ENCODE measurements at regions not wholly inside any gene's neighbourhood (a gene's known extent, or its start where the extent isn't known, plus 50 kb on each side); places are given as distances from the start of the nearest gene placed in this dataset.

- Histone ChIP-seq H2BK120ac (ENCODE audit: low read depth, low read length) (no peak overlapping the region), H3K27me3 (ENCODE audit: control insufficient read depth, insufficient read depth, low read length) (no peaks in the 10 kb centered on the region), H3K9me1 (ENCODE audit: insufficient read depth, low read length) (no peaks in the 10 kb centered on the region), H3K56ac (ENCODE audit: extremely low read depth, insufficient read depth, low read length) (no peak overlapping the region), H3K4me1 (ENCODE audit: control insufficient read depth, insufficient read depth, low read length) (no peaks in the 10 kb centered on the region), H4K5ac (ENCODE audit: low read depth, low read length) (no peak overlapping the region), H4K20me1 (ENCODE audit: insufficient read depth, low read length) (no peaks in the 10 kb centered on the region), H4K91ac (ENCODE audit: insufficient read depth, low read depth, low read length) (no peak overlapping the region), H3K14ac (replicated peaks; ENCODE audit: low read depth, low read length) (no peak overlapping the region), H3K9me3 (ENCODE audit: control insufficient read depth, insufficient read depth, low read length) (no peaks in the 10 kb centered on the region), H2BK5ac (ENCODE audit: low read depth, low read length, poor library complexity, severe bottlenecking) (no peak overlapping the region), H3K36me3 (ENCODE audit: control insufficient read depth, insufficient read depth, low read length) (no peaks in the 10 kb centered on the region), H3K18ac (ENCODE audit: low read depth, low read length) (no peak overlapping the region), H3K79me1 (ENCODE audit: low read depth in 1 of 2, low read length in 2 of 2) (no peaks in the 10 kb centered on the region), H2AFZ (replicated peaks; ENCODE audit: low read length, poor library complexity) (no peak overlapping the region), H4K8ac (ENCODE audit: low read depth in 2 of 2, low read length in 2 of 2) (no peak overlapping the region), H3K27ac (ENCODE audit: insufficient read depth, low read length) (no peak overlapping the region), H3K4me3 (ENCODE audit: insufficient read depth, low read depth, low read length) (no peak overlapping the region), H3K4ac (ENCODE audit: low read depth, low read length) (no peak overlapping the region), H3K4me2 (ENCODE audit: low read depth, low read length) (no peak overlapping the region), H2BK20ac (ENCODE audit: low read depth, low read length) (no peak overlapping the region), H2BK15ac (ENCODE audit: low read depth, low read length) (no peak overlapping the region), H2AK9ac (replicated peaks; ENCODE audit: low read depth, low read length, poor library complexity) (no peak overlapping the region), H3K23ac (ENCODE audit: low read depth, low read length) (no peak overlapping the region), H2AK5ac (ENCODE audit: low read depth, low read length) (no peak overlapping the region), H3K9ac (ENCODE audit: low read depth, low read length) (no peak overlapping the region)
- dilution Hi-C loops (cut with HindIII; ENCODE audit: low sequenced_read_pairs, unreplicated experiment) = no loop called here
- in situ Hi-C loops (cut with MboI; ENCODE audit: low sequenced_read_pairs) = no loop called here
- TF ChIP-seq POLR2A (IDR thresholded peaks at IDR 0.05; ENCODE audit: low read depth, low read length) (no peak), USF2 (IDR thresholded peaks at IDR 0.05; ENCODE audit: low read depth, low read length) (no peak), CTCF (conservative IDR thresholded peaks at IDR 0.05; ENCODE audit: low read depth, low read length) (no peak), CHD1 (IDR thresholded peaks at IDR 0.05; ENCODE audit: low read depth, low read length) (no peak), NFE2L2 (IDR thresholded peaks at IDR 0.05; ENCODE audit: low read depth, low read length) (no peak), FOS (IDR thresholded peaks at IDR 0.05; ENCODE audit: low read depth, low read length) (no peak), SMC3 (IDR thresholded peaks at IDR 0.05; ENCODE audit: low read depth, low read length) (no peak)
- POLR2A ChIA-PET (ENCODE audit: unreplicated experiment) = no interaction called here
- CTCF ChIA-PET = no interaction called here
- DNase-seq (no peak), ATAC-seq (ENCODE audit: low read depth) (no peak)
- no TSS peak for BruUV-seq (replicated peaks)
- intact Hi-C loops (cut with micrococcal nuclease) = no loop called here
Measured at GRCh38 chr20:41716911-41717310, 98.7 kb upstream of the CHD6 start.
